Natural killer cell (primary cell): ENCODE measurements at regions not wholly inside any gene's neighbourhood (a gene's known extent, or its start where the extent isn't known, plus 50 kb on each side); places are given as distances from the start of the nearest gene placed in this dataset.
A peak's percentile ranks its signal among the peaks of the same experiment; 100 is the strongest.

Source experiments
- ATAC-seq, 3 donors: fragments of 150-1000 bp in 2 of 3; fragments of 200-7000 bp in 1 of 3; cut with Tn5 transposase; 1 replicate in 1 of 3; 2 replicates in 2 of 3; pipeline ENCODE4 v1.10.0; 2021; ENCODE audit warnings: mild to moderate bottlenecking in 2 of 3, moderate library complexity in 2 of 3
- DNase-seq, 2 donors: peaks; one replicate each; pipeline versions ENCODE4 v3.0.0 to v3.0.0-alpha.2; 2013 to 2021; ENCODE audit warnings: mixed read lengths in 1 of 2
- H3K27ac ChIP-seq: one replicate; pipeline ENCODE4 v1.5.1; 2013; ENCODE audit warnings: mild to moderate bottlenecking, low read length
- H3K27me3 ChIP-seq: one replicate; pipeline ENCODE4 v1.6.1; 2013; ENCODE audit warnings: low read length; ENCODE audit not compliant: control insufficient read depth, insufficient read depth
- H3K36me3 ChIP-seq: one replicate; pipeline ENCODE4 v1.6.1; 2013; ENCODE audit warnings: low read length; ENCODE audit not compliant: control insufficient read depth, insufficient read depth
- H3K4me1 ChIP-seq: one replicate; pipeline ENCODE4 v1.6.1; 2013; ENCODE audit warnings: low read length; ENCODE audit not compliant: control insufficient read depth, insufficient read depth
- H3K4me3 ChIP-seq: one replicate; pipeline ENCODE4 v1.5.1; 2013; ENCODE audit warnings: low read length
- H3K9me3 ChIP-seq: one replicate; pipeline ENCODE4 v1.6.1; 2013; ENCODE audit warnings: low read length; ENCODE audit not compliant: control insufficient read depth, insufficient read depth
- H3K27ac Mint-ChIP-seq, 2 donors: one replicate each; pipeline ENCODE4 v1.8.0; 2022; ENCODE audit warnings: mild to moderate bottlenecking in 2 of 2, mixed read lengths in 2 of 2, moderate library complexity in 1 of 2
- H3K27me3 Mint-ChIP-seq, 2 donors: one replicate each; pipeline ENCODE4 v1.8.0; 2022; ENCODE audit warnings: low read depth in 2 of 2, mixed read lengths in 2 of 2
- H3K36me3 Mint-ChIP-seq: one replicate; pipeline ENCODE4 v1.8.0; 2022; ENCODE audit warnings: mixed read lengths
- H3K4me1 Mint-ChIP-seq, 2 donors: one replicate each; pipeline ENCODE4 v1.8.0; 2022; ENCODE audit warnings: mixed read lengths in 2 of 2
- H3K4me3 Mint-ChIP-seq: one replicate; pipeline ENCODE4 v1.8.0; 2022; ENCODE audit warnings: mild to moderate bottlenecking, moderate library complexity, mixed read lengths
- H3K9me3 Mint-ChIP-seq, 2 donors: one replicate each; pipeline ENCODE4 v1.8.0; 2022; ENCODE audit warnings: mixed read lengths in 2 of 2
- CTCF ChIP-seq: fragments of 200-600 bp; IDR thresholded peaks from one replicate; pipeline ENCODE4 v1.8.0; 2022; ENCODE audit warnings: antibody characterized with exemption
- WGBS: methylation state at CpG from one replicate; pipeline ENCODE4 v1.1.7; 2013; ENCODE audit warnings: missing lambda C conversion rate; ENCODE audit not compliant: insufficient coverage; 5-methylcytosine and 5-hydroxymethylcytosine counted together
- intact Hi-C: fragments of 100-400 bp; cut with micrococcal nuclease; formaldehyde crosslinking; loops from one replicate; pipeline ENCODE4 v1.14.2; 2022

DNA sequence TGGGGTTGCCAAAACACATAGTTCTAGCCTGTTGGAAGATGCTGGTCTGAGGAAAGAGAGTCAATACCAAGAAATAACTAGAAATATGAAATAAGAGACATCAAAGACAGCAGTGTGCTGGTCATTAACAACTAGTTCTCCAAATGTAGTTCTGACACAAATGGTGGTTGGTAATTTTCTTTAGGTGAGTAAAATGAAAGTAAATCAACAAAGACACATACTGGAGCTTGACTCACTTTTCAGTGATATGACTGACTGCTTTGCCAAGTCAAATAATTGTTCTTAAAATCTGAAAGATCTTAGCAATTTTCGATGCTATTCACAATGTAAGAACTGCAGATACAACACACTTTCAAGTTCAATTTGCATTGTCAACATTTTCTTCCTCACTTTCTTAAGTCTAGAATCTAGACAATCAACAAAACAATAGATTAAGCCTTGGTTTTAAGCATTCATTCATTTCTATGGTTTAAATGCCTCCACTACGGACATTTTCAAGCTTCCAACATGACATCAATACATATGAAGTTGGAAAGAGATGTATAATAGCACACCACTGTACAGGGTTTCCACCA lies 166.8 kb upstream of the MAP3K1 start:
- 100% methylated on average over 1 of the region's 2 CpGs for whole genome bisulfite sequencing

GRCh38 chr5:56647099-56647850 lies 168.1 kb upstream of the MAP3K1 start:
- Histone ChIP-seq H3K27me3 (no peaks in the 10 kb centered on the region), H3K27ac (no peak overlapping the region), H3K36me3 (no peaks in the 10 kb centered on the region), H3K4me1 (no peaks in the 10 kb centered on the region), H3K9me3 (no peaks in the 10 kb centered on the region), H3K4me3 (no peak overlapping the region)
- intact Hi-C loops: no loop called here
- no peaks in the 10 kb centered on the region for H3K36me3 Mint-ChIP-seq
- peaks cover 0 to 13% of the 10 kb centered on the region in 2 donors for H3K4me1 Mint-ChIP-seq
- no peak for TF ChIP-seq CTCF
- DNase-seq (peak in 1 of 2 donors; percentile 47), ATAC-seq (no peak)
- WGBS: 83% methylated on average over 1 of the region's 4 CpGs
- H3K27me3 Mint-ChIP-seq: no peaks in the 10 kb centered on the region
- no peak overlapping the region for H3K4me3 Mint-ChIP-seq
- no peak overlapping the region for H3K27ac Mint-ChIP-seq
- no peaks in the 10 kb centered on the region for H3K9me3 Mint-ChIP-seq

More for the DNA sequence above, 166.8 kb upstream of the MAP3K1 start:
- H3K4me3 ChIP-seq: no peak overlapping the region
- no peaks in the 10 kb centered on the region for H3K27me3 ChIP-seq
- no peak for DNase-seq
- Mint-ChIP-seq H3K4me1 (peaks cover 0 to 13% of the 10 kb centered on the region in 2 donors), H3K9me3 (no peaks in the 10 kb centered on the region), H3K36me3 (no peaks in the 10 kb centered on the region), H3K27me3 (peaks cover 0 to 2% of the 10 kb centered on the region in 2 donors), H3K27ac (no peak overlapping the region), H3K4me3 (no peak overlapping the region)
- no peak for ATAC-seq
- intact Hi-C loops: no loop called here
- no peak overlapping the region for H3K27ac ChIP-seq
- H3K4me1 ChIP-seq: no peaks in the 10 kb centered on the region
- no peaks in the 10 kb centered on the region for H3K9me3 ChIP-seq
- no peaks in the 10 kb centered on the region for H3K36me3 ChIP-seq
- no peak for TF ChIP-seq CTCF

DNA sequence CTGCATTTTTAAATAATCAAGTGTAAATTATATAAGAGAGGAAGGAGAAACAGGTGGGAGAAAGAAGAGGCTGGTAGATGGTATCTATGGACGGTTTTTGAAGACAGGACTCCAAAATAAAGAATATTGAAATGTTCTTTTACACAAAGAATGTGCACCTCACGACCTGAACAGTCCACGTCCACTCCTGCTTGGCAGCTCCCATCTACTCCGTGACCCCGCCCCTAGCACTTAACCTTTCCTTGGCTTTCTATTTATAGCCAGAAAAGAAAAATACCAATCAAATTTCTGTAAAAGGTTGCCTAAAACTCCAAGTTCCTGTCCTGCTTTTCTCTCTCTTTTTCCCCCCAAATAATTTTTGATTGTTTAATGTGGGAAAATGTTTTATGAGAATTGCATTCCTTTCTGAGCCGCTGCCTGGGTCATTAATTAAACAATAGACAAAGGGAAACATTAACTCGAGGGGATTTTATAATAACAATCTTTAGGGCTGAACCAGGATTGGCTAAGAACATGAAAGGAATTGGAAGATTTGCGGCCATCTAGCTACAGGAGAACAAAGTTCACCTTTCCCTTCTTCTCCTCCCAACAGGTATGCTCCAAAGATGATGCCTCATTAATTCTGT lies 173.6 kb upstream of the MAP3K1 start:
- 86% methylated on average over 8 of the region's 8 CpGs for WGBS
- Mint-ChIP-seq H3K27ac (no peak overlapping the region), H3K4me3 (no peak overlapping the region), H3K9me3 (no peaks in the 10 kb centered on the region), H3K36me3 (no peaks in the 10 kb centered on the region), H3K4me1 (peaks cover 0 to 4% of the 10 kb centered on the region in 2 donors), H3K27me3 (peaks cover 0 to 5% of the 10 kb centered on the region in 2 donors)
- Histone ChIP-seq H3K27ac (no peak overlapping the region), H3K27me3 (no peaks in the 10 kb centered on the region), H3K4me1 (peaks cover 7% of the 10 kb centered on the region), H3K4me3 (no peak overlapping the region), H3K9me3 (no peaks in the 10 kb centered on the region), H3K36me3 (no peaks in the 10 kb centered on the region)
- ATAC-seq (no peak), DNase-seq (no peak)
- intact Hi-C loops: no loop called here
- no peak for TF ChIP-seq CTCF
